Heart left ventricle (tissue), 13 donors: ENCODE measurements at regions not wholly inside any gene's neighbourhood (a gene's known extent, or its start where the extent isn't known, plus 50 kb on each side); places are given as distances from the start of the nearest gene placed in this dataset.
"Not testable (repeated sequence)": the region's sequence is repeated elsewhere in the genome, so short reads cannot be mapped to it uniquely, and the experiment has no call there.

Experiments used
- CTCF ChIP-seq, 12 donors: fragments of 200-600 bp; sonication (generic) in 4 of 12; IDR thresholded peaks; one replicate each; pipeline versions ENCODE4 v1.5.0 to v1.8.0; 2018 to 2022; ENCODE audit warnings: antibody characterized with exemption in 12 of 12, mild to moderate bottlenecking in 5 of 12
- POLR2A ChIP-seq, 2 donors: fragments of 450-650 bp; IDR thresholded peaks; one replicate each; pipeline ENCODE4 v1.6.1; 2017; ENCODE audit warnings: antibody characterized with exemption in 2 of 2, mild to moderate bottlenecking in 2 of 2, moderate library complexity in 2 of 2
- donor health status: ischemic (EF 13 %, LVEDD 7.1; RV severe dilation, severe dysfunction).
- donor health status: DM: no; HTN: yes; CAD: no.
- donor health status: DM: no; HTN: no; CAD: no.
- donor health status: ischemic (EF 25% LVEDD 6.9; RV normal size, moderate dysfunction).
- donor health status: ischemic (EF 25% LVEDD 5.7; RV mildly dilated, moderate dysfunction).
- donor health status: ischemic (EF 35%, LVEDD 5.7; RV mildly dilated, moderate dysfunction).
- donor health status: nonischemic (EF 11% LVEDD 7.7; RV severe dilation, severe dysfunction).
- donor health status: DM: yes; HTN: yes; CAD: no.
- donor health status: PGD.
- donor health status: ischemic (EF 29% LVEDD 5.4; RV normal size, mild dysfunction).
- donor health status: nonischemic (EF 23%, LVEDD 6.1; RV moderate dilation, normal function).

- not testable (repeated sequence) for TF ChIP-seq CTCF, POLR2A (IDR thresholded peaks at IDR 0.05)
Measured at GRCh38 chr10:45904070-45904469, 56.8 kb upstream of the AGAP4 start.
